GM21576 (cell line): ENCODE measurements at regions not wholly inside any gene's neighbourhood (a gene's known extent, or its start where the extent isn't known, plus 50 kb on each side); places are given as distances from the start of the nearest gene placed in this dataset.

Source experiments
- ATAC-seq: cut with Tn5 transposase; IDR thresholded peaks from one replicate; pipeline ENCODE4 v1.9.1; 2021; ENCODE audit warnings: mild to moderate bottlenecking, moderate library complexity; ENCODE audit not compliant: unreplicated experiment

- no peak for ATAC-seq
Observed at GRCh38 chr2:45083175-45083574, 73.9 kb upstream of the SIX2 start.

GRCh38 chr2:45074713-45075112 lies 65.5 kb upstream of the SIX2 start:
- no peak for ATAC-seq

- ATAC-seq, result no peak
Observed at GRCh38 chr2:45072862-45073237, 63.6 kb upstream of the SIX2 start.

- no peak for ATAC-seq
Observed at GRCh38 chr2:45072064-45072861, 63.0 kb upstream of the SIX2 start.

- ATAC-seq, result no peak
Observed at GRCh38 chr2:45070113-45070652, 60.9 kb upstream of the SIX2 start.

GRCh38 chr2:45069684-45070083 lies 60.4 kb upstream of the SIX2 start:
- no peak for ATAC-seq

GRCh38 chr2:45068571-45069140 lies 59.4 kb upstream of the SIX2 start:
- ATAC-seq, result no peak

GRCh38 chr2:45067859-45068570 lies 58.8 kb upstream of the SIX2 start:
- ATAC-seq, result no peak
